Ishikawa (cell line): ENCODE measurements at regions not wholly inside any gene's neighbourhood (a gene's known extent, or its start where the extent isn't known, plus 50 kb on each side); places are given as distances from the start of the nearest gene placed in this dataset.

Source experiments
- CEBPB ChIP-seq: IDR thresholded peaks from 2 replicates; pipeline ENCODE4 v1.6.1; 2012
- CREB1 ChIP-seq: IDR thresholded peaks from 2 replicates; pipeline ENCODE4 v1.6.1; 2012; ENCODE audit warnings: low read depth
- EGR1 ChIP-seq: IDR thresholded peaks from 2 replicates; pipeline ENCODE4 v1.6.1; 2012
- EP300 ChIP-seq: IDR thresholded peaks from 2 replicates; pipeline ENCODE4 v1.6.1; 2012; ENCODE audit warnings: borderline replicate concordance
- FOXM1 ChIP-seq: IDR thresholded peaks from 2 replicates; pipeline ENCODE4 v1.6.1; 2012; ENCODE audit warnings: low read depth, borderline replicate concordance
- MAX ChIP-seq: IDR thresholded peaks from 2 replicates; pipeline ENCODE4 v1.6.1; 2012
- NFIC ChIP-seq: IDR thresholded peaks from 2 replicates; pipeline ENCODE4 v1.6.1; 2012
- RAD21 ChIP-seq: IDR thresholded peaks from 2 replicates; pipeline ENCODE4 v1.6.1; 2012; ENCODE audit warnings: low read depth
- REST ChIP-seq: IDR thresholded peaks from 2 replicates; pipeline ENCODE4 v1.6.1; 2012; ENCODE audit warnings: low read depth, mild to moderate bottlenecking
- TAF1 ChIP-seq: IDR thresholded peaks from 2 replicates; pipeline ENCODE4 v1.6.1; 2012; ENCODE audit warnings: low read depth, mild to moderate bottlenecking
- TCF12 ChIP-seq: IDR thresholded peaks from 2 replicates; pipeline ENCODE4 v1.6.1; 2012; ENCODE audit warnings: low read depth
- TEAD4 ChIP-seq: IDR thresholded peaks from 2 replicates; pipeline ENCODE4 v1.6.1; 2012
- USF1 ChIP-seq: IDR thresholded peaks from 2 replicates; pipeline ENCODE4 v1.6.1; 2012
- YY1 ChIP-seq: IDR thresholded peaks from 2 replicates; pipeline ENCODE4 v1.6.1; 2012; ENCODE audit warnings: low read depth
- ZBTB7A ChIP-seq: IDR thresholded peaks from 2 replicates; pipeline ENCODE4 v1.6.1; 2012; ENCODE audit warnings: low read depth

GRCh38 chr2:59856391-59856790, 697.1 kb downstream of the BCL11A start:
- TF ChIP-seq CEBPB (no peak), RAD21 (no peak), MAX (no peak), NFIC (no peak)

GRCh38 chr2:59853032-59853431, 700.4 kb downstream of the BCL11A start:
- TF ChIP-seq CREB1 = no peak
- TF ChIP-seq FOXM1 = no peak
- TF ChIP-seq YY1 = no peak
- TF ChIP-seq USF1 = no peak
- no peak for TF ChIP-seq REST
- TF ChIP-seq EP300 = no peak
- no peak for TF ChIP-seq CEBPB
- TF ChIP-seq EGR1 = no peak
- TF ChIP-seq TAF1 = no peak
- TF ChIP-seq RAD21 = no peak
- TF ChIP-seq NFIC = no peak
- no peak for TF ChIP-seq TEAD4
- TF ChIP-seq ZBTB7A = no peak
- no peak for TF ChIP-seq TCF12

DNA sequence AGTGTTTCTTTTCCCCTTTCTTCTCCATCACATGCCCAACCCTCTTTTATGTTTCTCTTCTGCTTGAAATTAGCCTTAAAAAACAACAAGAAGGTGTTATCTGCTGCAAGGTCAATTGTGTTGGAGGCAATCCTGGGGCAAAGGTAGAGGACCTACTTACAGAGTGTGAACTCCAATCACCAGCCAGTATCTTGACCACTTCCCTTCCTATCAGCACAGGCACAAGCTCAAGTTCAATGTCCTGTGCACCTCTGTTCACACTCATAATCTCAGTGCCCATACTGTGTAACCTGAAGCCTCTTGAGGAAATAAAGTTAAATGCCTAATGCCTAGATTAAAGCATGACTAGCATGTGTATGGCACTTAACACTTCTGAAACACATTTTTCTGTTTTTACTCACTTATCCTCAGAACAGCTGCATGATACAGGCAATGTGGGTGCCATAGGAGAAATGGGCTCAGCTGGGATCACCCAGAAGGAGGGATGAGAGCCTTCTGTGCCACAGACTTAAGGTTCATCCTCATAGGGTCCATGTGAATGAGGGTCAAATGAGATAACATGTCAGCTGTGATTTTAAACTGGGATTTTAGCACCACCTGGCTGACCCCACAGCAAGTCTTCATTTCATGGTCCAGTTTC, 701.5 kb downstream of the BCL11A start:
- TF ChIP-seq FOXM1 = no peak
- TF ChIP-seq RAD21 = no peak
- no peak for TF ChIP-seq CEBPB
- TF ChIP-seq NFIC = no peak
- TF ChIP-seq EP300 = no peak
- no peak for TF ChIP-seq MAX
- no peak for TF ChIP-seq REST

GRCh38 chr2:59850554-59850953, 702.9 kb downstream of the BCL11A start:
- TF ChIP-seq NFIC = no peak
- TF ChIP-seq MAX = no peak
- no peak for TF ChIP-seq CEBPB
- TF ChIP-seq TEAD4 = no peak
- no peak for TF ChIP-seq CREB1
- TF ChIP-seq FOXM1 = no peak
- no peak for TF ChIP-seq EGR1
- TF ChIP-seq YY1 = no peak
- no peak for TF ChIP-seq REST

DNA sequence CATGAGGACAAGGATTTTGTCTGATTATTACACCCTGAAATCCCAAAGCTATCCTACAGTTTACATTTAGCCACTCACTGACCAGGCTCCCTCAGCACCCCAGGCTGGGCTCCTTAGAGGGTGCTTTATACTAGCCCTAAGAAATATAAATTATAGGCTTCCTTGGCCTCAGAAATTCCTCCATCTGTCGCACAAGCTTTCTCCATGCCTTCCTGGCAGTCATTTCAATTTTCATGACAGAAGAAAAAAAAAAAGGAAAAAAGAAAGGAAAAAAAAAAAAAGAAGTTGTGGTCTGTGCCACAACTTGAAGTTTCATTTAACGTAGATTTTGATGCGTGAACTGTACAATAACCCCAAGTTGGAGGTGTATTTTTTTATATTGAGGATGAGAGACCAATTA, 719.5 kb downstream of the BCL11A start:
- TF ChIP-seq NFIC (no peak), RAD21 (no peak), TCF12 (no peak), TEAD4 (no peak), YY1 (no peak), FOXM1 (no peak), TAF1 (no peak), ZBTB7A (no peak), MAX (no peak), CREB1 (no peak), USF1 (no peak), EP300 (no peak), CEBPB (no peak), REST (no peak)
